ENCODE measurements at regions not wholly inside any gene's neighbourhood (a gene's known extent, or its start where the extent isn't known, plus 50 kb on each side); places are given as distances from the start of the nearest gene placed in this dataset.

DNA sequence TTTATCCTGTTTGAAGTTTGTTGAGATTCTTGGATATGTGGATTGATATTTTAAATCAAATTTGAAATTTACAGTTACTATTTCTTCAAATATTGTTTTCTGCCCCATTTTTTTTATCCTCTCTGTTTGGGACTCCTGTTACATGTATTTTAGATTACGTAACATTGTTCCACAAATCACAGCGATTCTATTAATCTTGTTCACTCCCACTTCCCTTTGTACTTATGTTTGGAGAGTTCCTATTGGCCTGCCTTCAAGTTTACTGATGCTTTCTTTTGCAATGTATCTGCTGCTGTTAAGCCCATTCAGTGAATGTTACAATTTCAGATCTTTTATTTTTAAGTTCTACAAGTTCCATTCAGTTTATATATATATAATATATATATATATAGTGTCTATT, 288.3 kb upstream of the TNRC6C start:
- DNase-seq: no peak

DNA sequence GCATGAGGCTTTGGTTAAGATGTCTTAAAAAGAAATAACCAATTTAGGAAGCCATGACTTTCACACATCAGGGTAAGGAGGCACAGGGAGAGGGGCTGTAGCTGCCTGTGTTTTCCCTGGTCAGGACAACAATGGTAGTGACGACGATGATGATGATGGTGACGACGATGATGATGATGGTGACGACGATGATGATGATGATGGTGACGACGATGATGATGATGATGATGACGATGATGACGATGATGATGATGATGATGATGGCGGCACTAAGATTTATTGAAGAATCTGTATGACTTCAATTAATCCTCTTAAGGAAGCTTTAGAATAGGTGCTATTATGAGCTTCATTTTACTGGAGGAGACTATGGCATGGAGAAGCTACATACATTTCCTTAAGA, 284.1 kb upstream of the TNRC6C start:
- no peak for DNase-seq

DNA sequence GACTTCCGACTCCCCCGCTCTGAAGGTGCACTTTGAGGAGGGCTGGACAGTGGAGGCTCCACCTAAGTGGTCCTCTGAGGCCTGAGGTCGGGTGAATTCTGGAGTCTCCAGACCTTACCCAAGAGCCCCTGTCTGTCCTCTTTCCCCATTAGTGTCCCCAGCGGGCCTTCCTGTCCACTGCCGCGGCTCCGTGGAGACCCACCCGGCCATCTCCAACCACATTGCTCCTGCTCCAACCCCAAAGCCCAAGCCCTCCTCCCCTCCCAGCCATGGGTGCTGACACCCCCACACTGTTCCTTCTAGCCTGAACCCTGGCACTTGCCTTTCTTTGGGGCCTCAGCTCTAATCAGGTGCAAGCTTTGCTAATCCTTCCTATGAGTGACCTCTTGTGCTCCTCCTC, 283.1 kb upstream of the TNRC6C start:
- no peak for DNase-seq

DNA sequence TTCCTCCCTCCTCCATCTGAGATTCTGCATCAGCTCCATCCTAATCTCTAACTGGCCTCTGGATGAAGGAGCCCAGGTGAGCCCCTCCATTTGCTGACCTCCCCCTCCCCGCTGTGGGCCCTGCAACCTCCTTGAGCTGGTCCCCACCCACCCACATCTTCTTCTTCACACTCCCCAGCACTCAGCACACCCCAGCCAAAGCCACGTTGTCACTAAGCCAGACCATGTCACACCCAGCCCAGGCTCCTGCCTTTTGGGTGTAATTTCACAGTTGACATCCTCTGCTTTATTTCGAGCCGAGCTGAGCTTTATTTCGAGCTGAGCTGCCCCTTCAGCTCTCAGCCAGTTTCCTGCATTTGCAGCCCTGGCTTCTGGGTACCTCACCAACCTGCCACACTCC, 282.7 kb upstream of the TNRC6C start:
- no peak for DNase-seq

DNA sequence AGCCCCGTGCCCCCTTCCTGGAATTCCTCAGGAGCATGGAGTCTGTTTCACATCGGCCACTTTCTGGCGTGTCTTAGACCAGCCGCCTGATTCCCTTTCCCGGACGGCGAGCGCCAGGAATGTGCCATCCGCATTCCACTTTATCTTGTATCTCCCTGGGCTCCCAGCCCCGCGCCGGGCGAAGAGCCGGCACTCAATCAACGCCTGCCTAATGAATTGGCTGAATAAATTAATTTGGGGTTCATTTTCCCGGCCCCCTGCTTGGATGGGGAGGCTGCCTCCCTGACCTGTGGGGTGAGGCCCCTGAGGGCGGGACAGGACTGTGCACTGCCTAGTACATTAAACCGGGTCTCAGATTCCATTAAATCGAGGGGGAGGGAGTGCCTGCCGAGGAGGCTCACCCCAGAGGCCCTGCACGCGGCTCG, 282.3 kb upstream of the TNRC6C start:
- no peak for DNase-seq

DNA sequence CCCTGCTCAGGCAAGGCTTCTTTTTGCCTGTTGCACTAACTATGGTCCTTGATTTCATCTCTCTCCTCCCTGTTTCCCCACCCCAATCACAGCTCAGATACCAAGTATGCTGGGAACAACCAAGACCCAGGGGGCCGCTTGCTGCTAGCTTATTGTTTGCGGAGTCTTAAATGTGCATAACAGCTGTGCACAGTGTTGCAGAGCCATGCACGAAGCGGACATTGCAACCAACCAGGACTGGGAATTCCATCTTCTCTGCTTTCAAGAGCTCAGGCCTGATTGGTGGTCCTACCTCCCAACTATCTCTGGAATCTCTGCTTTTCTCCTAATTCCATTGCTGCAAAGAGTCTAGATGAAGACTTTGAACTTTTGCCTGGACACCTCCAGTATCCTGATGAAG, 281.3 kb upstream of the TNRC6C start:
- DNase-seq: no peak

DNA sequence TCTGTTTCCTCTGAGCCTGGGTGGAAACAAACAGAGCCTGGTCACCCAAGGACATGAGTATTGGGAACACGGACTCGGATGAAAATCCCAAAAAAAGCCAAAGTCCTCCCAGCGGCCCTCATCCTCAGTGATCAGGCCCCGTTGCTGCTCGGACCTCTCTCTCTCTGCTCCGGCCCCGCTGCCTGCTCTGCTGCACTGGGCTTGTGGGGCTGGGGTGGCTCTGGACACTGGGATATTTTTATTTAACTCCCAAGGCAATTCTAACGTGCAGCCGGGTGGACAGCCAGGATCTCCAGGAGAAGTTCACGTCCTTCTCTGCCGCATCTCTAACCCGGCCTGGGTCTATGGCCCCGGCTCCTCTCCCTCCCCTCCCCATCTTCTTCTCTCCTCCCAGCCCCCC, 280.9 kb upstream of the TNRC6C start:
- DNase-seq: no peak

DNA sequence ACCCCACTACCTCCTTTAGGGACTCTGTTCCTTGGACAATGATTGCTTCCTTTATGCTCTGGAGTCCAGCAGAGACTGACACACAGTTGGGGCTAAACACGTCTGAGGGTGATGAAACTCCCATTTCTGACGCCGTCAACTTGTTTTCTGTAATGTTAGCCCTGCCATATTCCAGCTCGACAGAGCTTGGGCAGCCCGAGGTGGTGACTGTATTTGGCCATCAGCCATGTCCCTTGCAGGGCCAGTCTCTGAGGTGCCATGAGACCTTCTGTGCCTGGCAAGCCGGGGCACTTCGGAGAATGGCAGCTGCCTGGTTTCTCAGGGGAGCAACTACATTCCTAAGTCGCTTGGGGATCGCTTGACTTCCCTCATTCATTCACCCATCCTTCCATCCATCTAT, 278.9 kb upstream of the TNRC6C start:
- DNase-seq: no peak

DNA sequence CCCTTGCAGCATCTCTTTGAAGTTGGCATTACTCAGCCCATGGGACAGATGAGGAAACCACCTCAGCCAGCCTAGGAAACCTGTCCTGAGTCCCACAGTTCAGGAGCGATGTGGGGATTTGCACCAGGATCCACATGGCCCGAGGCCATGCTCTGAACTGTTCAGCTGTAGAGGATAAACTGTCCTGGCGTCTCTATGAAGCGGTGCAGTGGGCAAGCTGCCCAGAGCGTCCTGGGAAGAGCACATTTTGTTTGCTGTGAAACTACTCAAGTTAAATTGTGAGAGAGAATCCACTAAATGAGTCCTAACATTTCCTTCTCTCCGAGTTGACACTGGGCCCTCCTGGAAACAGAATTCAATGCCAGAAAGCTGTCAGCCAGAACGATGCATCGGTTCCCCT, 276.6 kb upstream of the TNRC6C start:
- peak; percentile 71 for DNase-seq

DNA sequence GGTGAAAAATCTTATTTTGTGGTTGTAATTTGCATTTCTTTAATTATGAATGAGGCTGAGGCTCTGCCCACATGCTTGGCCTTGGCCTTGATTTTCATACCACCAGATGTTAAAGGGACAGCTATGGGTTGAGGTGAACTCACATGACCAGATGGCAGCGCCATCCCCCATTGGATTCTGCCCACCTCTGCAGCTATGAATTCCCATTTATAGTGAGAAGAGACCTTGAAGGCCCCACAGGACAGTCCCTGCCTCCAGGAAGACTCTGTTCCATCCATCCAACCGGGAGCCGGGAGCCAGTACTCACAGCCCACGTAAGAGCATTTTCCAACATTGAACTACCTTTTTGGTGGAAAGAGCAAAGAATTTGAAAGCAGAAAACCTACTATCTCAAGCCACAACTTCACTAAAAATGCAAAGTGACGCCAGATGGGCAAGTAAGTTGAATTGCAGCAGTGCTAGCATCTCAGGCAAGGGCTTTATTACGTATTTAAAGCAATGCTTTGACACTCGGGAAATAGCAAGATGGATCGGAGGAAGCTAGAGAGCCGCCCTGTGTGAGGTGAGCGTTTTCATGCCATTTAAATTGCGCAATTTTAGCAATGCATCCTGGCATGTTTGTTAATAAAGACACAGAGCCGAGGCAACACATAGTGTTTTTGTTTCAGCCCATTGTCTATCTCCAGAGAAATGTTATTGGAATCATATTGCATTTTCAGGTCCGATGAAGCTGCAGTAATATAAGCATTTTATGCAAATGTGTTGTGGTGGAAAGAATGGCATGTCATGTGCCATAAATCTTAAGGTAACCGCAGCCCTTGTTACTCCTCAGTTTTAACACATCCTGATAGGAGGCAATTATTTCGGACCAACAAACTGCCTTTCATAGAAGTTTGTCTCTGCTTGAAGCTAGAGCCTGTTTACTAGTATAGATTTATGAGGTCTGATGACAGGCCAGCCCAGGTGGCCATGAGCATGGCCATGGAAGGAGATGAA, 273.4 kb upstream of the TNRC6C start:
- DNase-seq: no peak

DNA sequence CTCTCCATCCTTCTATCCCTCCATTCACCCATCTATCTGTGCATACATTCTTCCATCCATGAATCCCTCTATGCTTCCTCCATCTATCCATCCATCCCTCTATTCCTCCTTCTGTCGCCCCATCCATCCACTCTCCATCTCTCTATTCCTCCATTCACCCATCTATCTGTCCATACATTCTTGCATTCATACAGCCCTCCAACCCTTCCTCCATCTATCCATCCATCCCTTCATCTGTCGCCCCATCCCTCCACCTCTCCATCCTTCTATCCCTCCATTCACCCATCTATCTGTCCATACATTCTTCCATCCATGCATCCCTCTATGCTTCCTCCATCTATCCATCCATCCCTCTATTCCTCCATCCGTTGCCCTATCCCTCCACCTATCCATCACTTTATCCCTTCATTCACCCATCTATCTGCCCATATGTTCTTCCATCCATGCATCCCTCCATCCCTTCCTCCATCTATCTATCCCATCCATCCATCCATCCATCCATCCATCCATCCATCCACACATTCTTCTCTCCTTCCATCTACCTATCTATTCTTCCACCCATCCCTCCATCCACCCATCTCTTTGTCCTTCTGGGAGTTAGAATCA, 272.5 kb upstream of the TNRC6C start:
- DNase-seq: no peak

DNA sequence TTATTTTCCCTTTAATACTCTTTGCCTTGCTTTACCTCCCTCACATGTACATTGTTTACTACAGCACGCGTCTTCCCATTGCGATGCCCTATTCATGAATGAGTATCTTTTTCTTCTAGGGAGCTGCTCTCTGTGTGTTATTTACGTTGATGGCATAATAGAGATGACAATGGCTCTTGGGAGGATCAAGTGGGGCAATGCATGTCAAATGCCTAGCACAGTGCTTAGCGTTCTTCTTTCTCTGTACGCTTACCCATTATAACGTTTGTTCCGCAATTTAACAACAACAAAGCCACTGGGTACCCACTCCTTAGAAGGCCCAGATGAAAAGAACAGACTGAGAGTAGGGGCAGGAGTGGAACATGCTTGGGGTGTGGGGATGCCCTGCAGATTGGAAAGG, 271.6 kb upstream of the TNRC6C start:
- DNase-seq: no peak

DNA sequence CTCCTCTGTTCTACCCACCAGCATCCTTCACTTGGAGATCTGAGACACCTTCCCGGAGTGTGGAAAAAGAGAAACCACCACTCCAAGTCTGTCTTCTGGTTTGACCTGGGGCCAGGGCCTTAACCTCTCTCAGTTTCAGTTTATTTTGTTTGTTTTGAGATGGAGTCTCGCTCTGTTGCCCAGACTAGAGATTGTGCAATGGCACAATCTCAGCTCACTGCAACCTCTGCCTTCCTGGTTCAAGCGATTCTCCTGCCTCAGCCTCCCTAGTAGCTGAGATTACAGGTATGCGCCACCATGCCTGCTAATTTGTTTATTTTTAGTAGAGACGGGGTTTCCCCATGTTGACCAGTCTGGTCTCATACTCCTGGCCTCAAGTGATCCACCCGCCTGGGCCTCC, 271.1 kb upstream of the TNRC6C start:
- DNase-seq: no peak

DNA sequence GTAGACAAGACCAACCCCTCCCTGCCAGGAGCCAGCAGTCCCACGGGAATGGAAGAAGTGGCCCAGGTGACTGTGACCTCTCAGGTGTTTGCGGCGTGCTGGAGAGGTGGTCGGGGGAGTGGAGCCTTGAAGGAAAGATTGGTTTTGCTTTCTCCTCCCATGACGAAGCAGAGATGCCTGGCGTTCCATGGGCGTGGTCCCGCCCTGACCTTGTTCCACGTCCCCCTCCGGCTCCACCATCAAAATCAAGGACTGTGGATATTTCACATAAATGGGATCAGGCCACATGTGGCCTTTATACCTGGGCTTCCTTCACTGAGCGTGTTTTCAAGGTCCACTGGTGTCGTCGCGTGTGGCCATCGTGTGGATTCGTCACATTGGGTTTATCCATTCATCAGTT, 270.6 kb upstream of the TNRC6C start:
- DNase-seq: no peak

DNA sequence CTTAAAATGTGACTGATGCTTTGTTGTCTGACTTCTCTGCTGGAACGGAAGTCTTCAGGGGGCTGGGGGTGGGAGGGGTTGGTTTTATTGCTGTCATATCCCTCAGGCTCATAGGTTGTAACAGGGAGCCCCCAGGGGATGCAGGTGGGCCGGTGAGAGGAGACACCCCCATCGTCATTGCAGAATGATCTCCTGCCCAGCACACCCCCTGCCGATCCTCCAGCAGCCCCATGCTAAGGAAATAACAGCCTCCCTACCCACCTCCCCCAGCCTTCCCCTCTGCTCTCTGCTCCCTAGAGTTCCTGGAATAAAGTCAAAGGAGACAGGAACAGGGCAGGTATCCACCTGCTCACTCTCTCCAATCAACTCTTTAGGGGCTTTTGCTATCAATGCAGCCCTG, 270.1 kb upstream of the TNRC6C start:
- no peak for DNase-seq

DNA sequence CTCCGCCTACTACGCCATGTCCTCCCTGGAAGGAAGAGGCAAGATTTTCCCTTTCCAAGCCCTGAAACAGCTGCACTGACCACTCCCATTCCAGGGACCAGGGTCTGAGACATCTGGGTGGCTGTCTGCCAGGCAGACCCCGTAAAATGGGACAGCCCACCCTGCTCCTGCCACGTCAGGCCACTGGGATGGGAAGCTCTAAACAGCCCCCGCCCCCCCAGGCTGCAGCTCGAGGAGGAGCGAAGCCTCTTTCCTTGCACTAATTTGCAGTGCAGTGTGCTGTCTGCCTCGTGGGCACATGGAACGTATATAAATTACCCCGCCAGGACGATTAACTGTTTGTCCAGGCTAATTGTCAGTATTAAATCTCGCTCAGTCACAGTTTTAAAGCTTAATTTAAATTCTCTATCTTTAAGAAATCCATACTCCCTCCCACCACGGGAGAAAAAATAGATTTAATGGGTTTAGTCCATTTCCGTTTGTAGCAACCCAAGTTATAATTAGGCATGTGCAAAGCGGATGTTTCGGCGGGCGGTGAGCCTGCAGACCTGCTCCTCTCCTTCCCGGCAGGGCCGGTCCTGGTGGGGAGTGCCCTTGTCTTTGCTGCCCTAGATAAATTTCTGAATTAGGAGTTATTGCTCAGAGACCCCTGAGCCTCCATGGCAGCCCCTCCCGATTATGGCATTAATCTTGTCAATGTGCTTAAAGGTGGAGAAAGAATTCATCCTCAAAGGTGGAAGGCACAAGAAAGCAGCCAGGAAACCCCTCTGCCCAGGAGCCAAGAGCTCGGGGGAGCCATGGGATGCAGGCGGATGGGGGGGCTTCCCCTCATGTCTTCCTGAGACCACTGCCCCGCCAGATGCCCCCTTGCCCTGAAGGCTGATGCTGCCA, 268.0 kb upstream of the TNRC6C start:
- no peak for DNase-seq

DNA sequence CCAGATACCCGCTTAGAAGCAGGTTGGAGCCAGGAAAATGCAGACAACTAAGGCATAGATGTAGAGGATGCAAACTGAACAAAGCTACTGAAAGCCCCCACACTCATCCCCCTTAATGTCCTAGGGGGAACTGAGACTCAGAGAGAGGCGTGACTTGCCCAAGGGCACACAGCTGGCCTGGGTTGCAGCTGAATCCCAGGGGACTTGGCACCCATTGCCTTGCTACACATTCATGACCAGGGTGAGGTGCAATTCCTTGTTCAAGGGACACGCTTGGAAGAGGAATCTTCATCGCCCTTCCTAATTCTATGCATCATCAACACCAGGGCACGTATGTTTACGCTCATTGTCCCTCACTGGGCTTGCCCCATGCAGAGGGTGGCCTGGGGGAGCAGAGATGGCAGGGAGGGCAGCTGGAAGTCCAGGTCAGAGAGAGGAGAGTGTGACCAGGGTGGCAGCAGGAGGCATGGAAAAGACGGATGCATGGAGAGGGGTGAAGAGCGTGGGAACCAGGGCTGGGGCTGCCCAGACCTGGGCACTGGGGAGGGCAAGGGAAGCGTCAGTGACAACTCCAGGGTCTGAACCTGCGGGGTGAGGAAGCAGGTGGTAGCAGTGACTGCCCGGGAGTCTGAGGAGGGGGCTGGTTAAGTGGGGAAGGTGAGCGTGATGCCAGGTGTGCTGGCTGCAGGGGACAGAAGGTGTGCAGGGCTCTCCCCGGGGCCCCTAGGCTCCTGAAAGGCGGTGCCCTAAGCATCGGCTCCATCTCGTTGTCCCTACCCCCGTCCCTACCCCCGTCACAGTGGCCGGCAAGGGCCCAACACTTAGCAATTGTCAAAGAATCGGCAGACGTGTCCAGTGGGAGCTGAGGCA, 267.1 kb upstream of the TNRC6C start:
- DNase-seq: no peak

DNA sequence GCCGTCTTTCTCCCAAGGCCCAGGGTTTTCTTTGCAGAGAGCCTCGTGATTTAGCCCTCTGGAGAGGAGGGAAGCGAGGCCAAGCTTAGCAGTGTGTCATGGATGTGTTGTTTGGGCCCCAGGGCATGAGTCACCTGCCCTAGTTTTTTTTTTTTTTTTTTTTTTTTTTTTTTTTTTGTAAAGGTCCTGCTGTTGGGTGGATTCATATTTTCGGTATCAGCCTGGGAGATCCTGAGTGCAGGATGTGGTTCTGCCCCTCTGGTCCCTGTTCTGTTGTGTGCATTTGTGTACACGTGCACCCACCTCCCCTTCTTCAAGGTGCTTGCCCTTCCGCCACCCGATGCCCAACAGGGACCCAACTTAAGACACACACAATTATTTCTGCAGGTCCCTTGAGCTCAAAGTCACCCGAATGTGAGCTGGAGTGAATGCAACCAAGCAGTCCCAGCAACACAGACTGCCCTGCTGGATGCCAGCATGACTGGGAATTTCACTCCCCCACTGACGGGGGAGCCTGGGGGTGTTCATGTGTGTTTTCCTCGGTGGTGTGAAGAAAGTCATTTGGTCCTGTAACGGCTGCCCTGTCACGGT, 265.8 kb upstream of the TNRC6C start:
- no peak for DNase-seq

DNA sequence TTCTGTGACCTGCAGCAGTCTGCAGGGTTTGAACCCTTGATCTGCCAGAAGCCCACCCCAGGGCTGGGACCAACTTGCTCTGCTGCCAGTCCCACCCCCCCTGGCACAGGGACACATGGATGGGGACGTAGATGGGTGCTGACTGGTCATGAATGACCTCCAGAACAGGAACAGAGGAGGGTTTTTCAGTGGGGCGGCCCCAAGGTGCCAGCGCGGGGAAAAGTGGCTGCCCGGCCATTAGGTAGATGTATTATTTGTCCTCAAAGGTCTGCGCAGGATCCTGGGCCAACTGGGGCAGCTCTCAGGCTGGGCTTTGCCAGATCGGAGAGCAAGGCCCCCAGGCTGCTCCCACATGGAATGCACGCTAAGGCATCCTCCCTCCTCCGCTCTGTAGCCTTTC, 265.2 kb upstream of the TNRC6C start:
- DNase-seq: no peak

DNA sequence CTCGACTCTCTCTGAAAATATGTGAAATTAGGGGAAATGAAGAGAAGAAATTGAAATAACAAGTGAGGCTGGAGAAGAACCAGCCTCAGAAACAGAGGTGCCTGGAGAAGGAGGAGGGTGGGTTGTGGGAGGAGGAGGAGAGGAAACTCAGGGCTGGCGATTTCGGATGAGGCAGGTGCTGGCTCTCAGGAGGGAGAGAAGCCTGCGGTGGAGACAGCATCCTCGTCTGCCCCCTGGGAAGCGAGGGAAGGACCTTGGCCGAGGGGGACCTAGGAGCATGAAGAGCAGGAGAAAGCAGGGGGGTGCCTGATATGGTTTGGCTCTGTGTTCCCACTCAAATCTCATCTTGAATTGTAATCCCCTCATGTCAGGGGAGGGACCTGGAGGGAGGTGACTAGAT, 264.7 kb upstream of the TNRC6C start:
- DNase-seq: no peak

DNA sequence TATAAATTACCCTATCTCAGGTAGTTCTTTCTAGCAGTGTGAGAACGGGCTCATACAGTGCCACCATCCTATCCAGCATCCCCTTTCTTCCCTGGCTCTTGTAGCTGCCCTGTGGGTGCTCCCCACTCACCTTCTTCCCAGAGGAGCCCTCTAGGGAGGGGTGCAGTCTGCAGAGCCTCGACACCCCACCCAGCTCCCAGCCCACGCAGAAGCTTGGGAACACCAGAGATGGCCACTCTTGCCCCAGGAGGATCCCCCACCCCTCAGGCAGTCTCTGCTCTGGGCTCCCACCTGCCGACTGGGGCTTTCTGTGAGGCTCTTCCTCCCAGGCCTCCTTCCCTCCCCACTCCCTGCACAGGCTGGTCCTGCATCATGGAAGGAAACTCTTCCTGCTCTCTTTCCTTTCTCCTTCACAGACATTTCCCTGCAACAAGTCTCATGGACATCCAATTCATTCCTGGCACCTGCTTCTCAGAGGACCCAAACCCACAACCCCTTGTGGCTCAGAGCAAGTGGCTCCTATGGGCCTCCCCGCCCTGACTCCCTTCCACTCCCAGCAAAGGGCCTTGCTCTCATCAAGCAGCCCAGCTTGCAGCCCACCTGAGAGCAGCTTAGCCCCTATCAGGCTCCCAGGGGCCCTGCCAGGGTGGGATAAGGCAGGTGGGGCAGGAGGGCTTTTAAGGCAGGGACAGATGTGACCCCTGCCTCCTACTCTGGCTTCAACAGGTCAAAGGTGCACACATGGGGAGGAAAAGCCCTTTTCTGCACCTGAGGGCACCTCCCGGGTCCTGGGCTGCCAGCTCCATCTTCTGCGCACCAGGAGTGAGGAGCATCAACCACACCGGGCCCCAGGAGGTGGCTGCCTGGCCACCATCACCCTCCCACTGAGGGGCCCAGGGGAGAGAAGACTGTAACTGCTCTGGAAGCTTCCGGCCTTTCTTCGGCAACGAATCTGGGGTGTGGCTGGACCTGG, 263.8 kb upstream of the TNRC6C start:
- DNase-seq: no peak

Measured in NCI-H2029 treated with DMSO at 0.1 percent for 48 hours (cell line).